ENCODE measurements at regions not wholly inside any gene's neighbourhood (a gene's known extent, or its start where the extent isn't known, plus 50 kb on each side); places are given as distances from the start of the nearest gene placed in this dataset.

DNA sequence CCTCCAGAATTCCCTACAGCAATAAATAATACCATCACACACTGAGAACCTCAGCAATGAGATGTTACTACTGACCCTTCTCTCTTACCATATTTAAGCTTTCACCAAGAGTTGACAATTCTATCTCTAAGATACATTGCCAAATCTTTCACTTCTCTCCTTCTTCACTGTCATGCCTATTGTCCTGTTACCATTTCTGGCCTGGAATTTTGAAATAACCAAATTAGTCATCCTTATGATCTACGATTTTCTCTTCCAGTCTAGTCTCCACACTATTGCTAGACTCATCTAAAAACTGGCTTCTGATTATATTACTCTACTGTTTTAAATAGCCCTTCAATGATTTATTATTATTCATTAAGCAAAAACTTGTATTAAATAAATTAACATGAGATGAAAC, 656.1 kb upstream of the ADGRL4 start:
- in situ Hi-C loops (cut with MboI; ENCODE audit: low pct_unique_long_range_greater_than_20kb, low sequenced_read_pairs, unreplicated experiment), result no loop called here
- DNase-seq (ENCODE audit: low spot score), result no peak
- no peak for TF ChIP-seq CTCF (IDR thresholded peaks at IDR 0.05; ENCODE audit: extremely low read depth, insufficient read depth, missing control alignments)

DNA sequence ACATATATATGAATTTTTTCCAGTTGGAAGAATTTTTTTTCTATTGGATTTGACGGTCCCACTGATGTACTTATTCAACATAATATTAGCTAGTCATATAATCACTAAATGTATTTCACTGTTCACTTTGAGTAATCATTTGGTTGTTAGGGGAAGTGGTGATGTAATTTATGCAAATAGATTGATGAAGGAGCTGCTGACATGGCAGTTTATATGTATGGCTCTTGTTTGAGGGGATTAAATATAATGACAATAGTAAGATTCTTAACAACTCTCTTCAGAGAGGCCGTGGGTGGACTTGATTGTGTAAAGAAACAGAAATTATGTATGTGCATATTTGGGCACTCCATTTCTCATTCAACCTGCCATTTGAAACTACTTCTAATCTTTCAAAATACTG, 653.6 kb upstream of the ADGRL4 start:
- TF ChIP-seq CTCF (IDR thresholded peaks at IDR 0.05; ENCODE audit: extremely low read depth, insufficient read depth, missing control alignments), result no peak
- DNase-seq (ENCODE audit: low spot score), result no peak
- in situ Hi-C loops (cut with MboI; ENCODE audit: low pct_unique_long_range_greater_than_20kb, low sequenced_read_pairs, unreplicated experiment), result no loop called here

DNA sequence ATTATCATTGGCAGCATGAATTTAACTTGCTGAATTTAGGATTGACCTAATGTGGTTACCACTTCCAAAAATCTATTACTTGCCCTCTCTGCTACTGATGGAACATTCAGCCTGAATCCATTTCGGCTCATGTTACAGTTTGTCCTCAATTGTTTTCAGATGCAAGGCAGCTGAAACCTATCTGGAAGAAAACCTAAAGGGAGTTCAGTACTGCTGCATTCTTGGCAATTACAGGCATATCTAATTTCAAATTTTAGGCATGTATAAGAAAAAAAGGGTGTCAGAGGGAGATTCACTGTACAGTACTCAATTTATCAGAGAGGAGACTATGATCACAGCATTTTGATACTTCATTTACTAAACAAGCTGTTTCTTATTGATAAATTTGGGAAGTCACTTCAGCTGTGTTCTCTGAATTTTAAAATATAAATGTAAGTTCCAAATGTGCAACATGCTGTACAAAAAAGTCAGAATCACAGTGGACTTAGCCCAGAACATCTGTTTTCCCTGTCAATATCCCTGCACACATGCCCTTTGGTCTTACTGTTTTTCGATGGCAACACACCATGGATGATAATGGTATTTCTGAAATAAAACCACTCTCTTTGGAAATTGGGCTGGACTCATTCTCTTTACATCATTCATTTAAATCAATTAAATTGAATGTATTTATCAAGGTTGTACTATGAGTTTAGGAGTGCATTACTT, 651.6 kb upstream of the ADGRL4 start:
- in situ Hi-C loops (cut with MboI; ENCODE audit: low pct_unique_long_range_greater_than_20kb, low sequenced_read_pairs, unreplicated experiment), result no loop called here
- TF ChIP-seq CTCF (IDR thresholded peaks at IDR 0.05; ENCODE audit: extremely low read depth, insufficient read depth, missing control alignments), result no peak
- no peak for DNase-seq (ENCODE audit: low spot score)

DNA sequence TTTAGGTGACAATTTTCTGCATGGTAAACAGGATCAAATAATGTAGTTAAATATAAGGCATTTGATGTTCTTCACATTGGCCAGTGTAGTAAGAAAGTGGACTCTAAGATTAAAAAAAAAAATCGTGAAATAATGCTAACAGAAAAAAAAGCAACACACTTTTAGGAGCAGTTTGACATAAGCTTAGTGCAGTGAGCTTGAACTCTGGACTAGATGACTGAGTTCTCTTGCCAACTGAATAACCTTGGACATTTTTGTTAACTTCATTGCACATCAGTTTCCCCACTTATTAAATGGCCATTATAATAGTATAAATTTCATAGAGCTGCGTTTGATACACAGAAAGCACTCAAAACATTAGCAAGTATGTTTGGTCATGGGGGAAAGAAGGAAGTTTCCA, 649.3 kb upstream of the ADGRL4 start:
- in situ Hi-C loops (cut with MboI; ENCODE audit: low pct_unique_long_range_greater_than_20kb, low sequenced_read_pairs, unreplicated experiment), result no loop called here
- TF ChIP-seq CTCF (IDR thresholded peaks at IDR 0.05; ENCODE audit: extremely low read depth, insufficient read depth, missing control alignments), result no peak
- DNase-seq (ENCODE audit: low spot score), result no peak

DNA sequence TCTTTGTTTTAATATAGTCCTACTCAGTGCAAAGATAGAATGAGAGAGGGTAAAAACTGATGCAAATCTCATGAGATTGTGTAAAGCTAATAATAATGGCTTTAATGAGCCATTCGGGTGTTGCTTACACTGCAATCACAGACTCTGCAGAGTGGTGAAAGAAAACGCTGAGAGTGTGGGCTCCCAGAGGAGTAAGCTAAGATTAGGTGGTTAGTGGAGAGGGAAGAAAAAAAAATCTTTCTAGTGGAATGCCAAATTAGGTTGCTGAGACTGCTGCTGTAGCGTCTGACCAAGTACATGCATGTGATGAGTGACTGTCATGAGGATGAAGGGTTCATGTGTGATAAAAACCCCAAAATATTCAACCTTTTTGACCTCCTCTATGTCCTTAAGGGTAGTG, 645.9 kb upstream of the ADGRL4 start:
- no peak for TF ChIP-seq CTCF (IDR thresholded peaks at IDR 0.05; ENCODE audit: extremely low read depth, insufficient read depth, missing control alignments)
- in situ Hi-C loops (cut with MboI; ENCODE audit: low pct_unique_long_range_greater_than_20kb, low sequenced_read_pairs, unreplicated experiment), result no loop called here
- DNase-seq (ENCODE audit: low spot score), result no peak

DNA sequence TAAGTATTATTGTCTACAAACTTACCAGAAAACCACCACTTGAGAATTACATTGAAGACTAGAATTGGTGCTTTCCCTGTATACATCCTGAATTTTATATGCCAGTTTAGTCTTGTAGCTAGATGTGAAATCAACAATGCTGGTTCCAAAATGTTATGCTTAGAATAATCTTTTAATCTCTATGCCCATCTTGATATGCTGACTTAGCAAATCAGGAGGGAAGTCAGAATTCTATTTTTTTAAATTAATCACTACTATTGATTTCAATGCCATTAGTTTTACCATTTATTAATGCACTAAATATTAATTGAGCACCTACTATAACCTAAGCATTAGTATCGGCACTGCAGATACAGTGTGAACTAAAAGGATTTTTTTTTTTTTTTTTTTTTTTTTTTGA, 641.6 kb upstream of the ADGRL4 start:
- in situ Hi-C loops (cut with MboI; ENCODE audit: low pct_unique_long_range_greater_than_20kb, low sequenced_read_pairs, unreplicated experiment), result no loop called here
- no peak for TF ChIP-seq CTCF (IDR thresholded peaks at IDR 0.05; ENCODE audit: extremely low read depth, insufficient read depth, missing control alignments)
- no peak for DNase-seq (ENCODE audit: low spot score)

Data from GM13977 (cell line).